A204.1 (cell line): ENCODE measurements at regions not wholly inside any gene's neighbourhood (a gene's known extent, or its start where the extent isn't known, plus 50 kb on each side); places are given as distances from the start of the nearest gene placed in this dataset.
"Not testable (repeated sequence)": the region's sequence is repeated elsewhere in the genome, so short reads cannot be mapped to it uniquely, and the experiment has no call there.

ENCODE experiments used
- FAIRE-seq: peaks from 2 replicates; lab custom pipeline; 2012; peaks lifted over from hg19 to GRCh38; lab: Jason Lieb, UNC

DNA sequence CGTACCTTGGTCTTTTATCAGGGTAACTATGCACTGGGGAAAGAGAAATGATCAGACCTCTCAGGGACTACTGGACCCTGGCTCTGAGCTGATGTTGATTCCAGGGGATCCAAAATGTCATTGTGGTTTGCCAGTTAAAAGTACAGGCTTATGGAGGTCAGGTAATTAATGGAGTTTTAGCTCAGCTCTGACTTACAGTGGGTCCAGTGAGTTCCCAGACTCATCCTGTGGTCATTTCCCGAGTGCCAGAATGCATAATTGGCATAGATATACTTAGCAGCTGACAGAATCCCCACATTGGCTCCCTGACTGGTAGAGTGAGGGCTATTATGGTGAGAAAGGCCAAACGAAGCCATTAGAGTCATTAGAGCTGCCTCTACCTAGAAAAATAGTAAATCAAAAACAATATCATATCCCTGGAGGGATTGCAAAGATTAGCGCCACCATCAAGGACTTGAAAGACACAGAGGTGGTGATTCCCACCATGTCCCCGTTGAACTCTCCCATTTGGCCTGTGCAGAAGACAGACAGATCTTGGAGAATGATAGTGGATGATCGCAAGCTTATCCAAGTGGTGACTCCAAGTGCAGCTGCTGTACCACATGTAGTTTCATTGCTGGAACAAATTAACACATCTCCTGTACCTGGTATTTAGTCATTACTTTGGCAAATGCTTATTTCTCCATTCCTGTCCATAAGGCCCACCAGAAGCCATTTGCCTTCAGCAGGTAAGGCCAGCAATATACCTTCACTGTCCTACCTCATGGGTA is 152.4 kb downstream of the THBS2 start:
- no peak for FAIRE-seq

DNA sequence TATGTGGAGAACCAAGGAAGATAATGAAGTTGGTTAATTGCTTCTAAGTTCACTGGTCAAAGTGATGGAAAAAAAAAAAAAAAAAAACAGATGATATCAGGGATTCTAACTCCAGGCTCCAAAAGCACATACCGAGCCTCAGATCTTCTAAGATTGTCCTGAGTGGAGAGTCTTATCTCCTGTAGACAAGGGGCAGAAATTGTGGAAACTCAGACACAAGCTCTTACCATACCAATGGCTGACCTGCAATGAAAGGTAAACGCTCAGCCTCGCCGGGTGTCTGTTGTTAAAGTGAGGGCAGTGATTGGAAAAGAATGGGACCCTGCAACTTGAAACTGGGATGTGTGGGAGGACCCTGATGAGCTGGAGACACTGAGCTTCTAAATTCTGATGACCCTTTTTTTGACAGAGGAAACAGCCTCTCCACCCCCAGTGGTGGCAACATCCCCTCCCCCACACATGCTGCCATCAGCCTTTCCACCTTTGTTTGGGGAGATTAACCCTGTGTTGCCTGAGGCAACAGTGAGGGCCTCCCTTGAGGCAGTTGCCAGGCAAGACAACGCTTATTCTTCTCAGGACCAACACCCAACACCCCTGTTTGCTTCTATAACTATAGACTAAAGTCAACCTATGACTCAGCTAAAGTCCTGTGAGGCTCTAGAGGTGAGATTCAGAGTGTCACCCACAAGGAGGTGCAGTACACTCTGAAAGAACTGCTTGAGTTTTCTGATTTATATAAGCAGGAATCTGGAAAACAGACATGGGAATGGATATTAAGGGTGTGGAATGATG is 154.0 kb downstream of the THBS2 start:
- no peak for FAIRE-seq

DNA sequence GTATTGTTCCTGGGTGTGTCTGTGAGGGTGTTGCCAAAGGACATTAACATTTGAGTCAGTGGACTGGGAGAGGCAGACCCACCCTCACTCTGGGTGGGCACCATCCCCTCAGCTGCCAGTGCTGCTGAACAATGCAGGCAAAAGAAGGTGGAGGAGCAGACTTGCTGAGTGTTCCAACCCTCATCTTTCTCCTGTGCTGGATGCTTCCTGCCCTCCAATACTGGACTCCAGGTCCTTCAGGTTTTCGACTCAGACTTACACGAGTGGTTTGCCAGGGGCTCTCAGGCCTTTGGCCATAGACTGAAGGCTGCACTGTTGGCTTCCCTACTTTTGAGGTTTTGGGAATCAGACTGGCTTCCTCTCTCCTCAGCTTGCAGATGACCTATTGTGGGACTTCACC is 155.0 kb downstream of the THBS2 start:
- FAIRE-seq: not testable (repeated sequence)

DNA sequence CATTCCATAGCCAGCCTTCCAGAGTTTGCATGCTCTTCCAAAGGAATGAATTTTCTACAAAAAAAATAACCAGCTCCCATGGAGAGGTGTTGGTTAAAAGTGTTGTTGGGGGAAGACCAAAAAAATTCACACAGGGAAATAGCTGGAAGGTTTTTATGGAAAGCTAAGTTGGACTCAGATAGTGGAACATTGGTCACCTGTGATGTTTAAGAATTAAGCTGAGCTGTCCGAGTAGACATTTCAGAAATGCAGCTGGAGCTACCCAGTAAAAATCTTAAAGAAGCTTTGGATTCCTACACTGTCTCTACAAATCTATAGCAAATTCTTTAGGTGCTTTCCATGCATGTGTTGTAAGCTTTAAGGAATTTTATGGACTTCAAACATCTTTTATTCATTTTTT is 155.5 kb downstream of the THBS2 start:
- no peak for FAIRE-seq

- FAIRE-seq: no peak
Observed at GRCh38 chr6:169097381-169097959, 156.2 kb downstream of the THBS2 start.

- no peak for FAIRE-seq
Observed at GRCh38 chr6:169096388-169096787, 157.3 kb downstream of the THBS2 start.

GRCh38 chr6:169095153-169095552 is 158.5 kb downstream of the THBS2 start:
- no peak for FAIRE-seq

DNA sequence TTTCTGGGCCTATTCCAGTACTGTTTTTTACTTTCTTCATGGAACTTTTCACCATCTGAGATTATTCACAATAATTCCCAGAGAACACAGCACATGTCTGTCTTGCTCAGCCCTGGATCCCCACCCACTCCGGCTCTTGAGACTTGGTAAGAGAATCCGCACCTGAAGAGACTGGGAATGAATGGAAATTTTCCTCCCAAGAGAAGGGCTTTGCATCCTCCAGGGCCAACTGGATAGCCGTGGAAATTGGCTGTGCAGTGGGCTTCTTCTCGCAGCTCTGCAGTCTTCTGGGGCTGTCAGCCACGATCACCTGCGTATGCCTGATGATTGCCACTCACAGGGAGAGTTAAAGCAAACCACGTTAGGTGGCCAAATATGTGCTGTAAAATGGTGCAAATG is 159.1 kb downstream of the THBS2 start:
- no peak for FAIRE-seq

- FAIRE-seq: no peak
Observed at GRCh38 chr6:169093770-169094551, 159.7 kb downstream of the THBS2 start.

DNA sequence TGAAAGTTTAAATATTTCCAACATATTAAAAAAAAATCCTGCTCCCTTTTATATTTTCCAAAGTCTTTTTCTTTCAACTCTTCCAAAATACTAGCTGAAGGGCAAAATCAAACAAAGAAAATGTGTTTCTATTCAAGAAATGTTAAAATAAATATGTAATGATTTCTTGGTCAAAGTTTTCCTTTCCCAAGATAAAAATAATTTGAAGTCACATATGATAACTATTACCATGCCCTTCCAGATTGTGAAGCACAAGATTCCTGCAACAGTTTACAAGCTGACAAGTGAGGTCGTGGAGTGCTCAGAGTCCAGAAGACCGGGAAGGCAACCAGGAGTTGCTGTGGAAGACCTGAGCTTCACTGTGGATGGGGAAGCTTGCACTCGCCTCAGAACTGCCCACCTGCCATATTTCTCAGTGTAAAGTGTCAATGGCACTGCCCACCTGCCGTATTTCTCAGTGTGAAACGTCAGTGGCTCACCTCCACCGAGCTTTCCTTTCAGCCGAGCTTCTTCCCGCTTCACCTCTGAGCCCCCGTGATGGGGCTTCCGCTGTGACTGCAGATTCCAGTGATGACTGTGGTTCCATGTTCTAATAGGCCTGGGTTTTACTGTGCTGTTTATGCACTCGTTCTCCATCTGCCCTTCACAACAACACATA is 160.5 kb downstream of the THBS2 start:
- no peak for FAIRE-seq

- no peak for FAIRE-seq
Observed at GRCh38 chr6:169092375-169092774, 161.3 kb downstream of the THBS2 start.

DNA sequence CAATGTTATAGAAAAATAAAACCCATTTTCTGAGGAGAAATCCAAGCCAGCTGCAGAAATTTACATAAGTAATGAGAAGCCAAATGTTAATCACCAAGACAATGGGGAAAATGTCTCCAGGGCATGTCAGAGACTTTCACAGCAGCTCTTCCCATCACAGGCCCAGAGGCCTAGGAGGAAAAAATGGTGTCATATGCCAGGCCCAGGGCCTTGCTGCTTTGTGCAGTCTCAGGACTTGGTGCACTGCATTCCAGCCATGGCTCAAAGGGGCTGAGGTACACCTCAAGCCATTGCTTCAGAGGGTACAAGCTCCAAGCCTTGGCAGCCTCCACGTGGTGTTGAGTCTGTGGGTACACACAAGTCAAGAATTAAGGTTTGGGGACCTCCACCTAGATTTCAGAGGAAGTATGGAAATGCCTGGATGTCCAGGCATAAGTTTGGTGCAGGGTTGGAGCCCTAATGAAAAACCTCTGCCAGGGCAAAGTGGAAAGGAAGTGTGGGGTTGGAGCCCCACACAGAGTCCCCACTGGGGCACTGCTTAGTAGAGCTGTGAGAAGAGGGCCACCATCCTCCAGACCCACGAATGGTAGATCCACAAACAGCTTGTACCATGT is 163.0 kb downstream of the THBS2 start:
- not testable (repeated sequence) for FAIRE-seq

- FAIRE-seq: no peak
Observed at GRCh38 chr6:169088762-169089161, 164.9 kb downstream of the THBS2 start.

- no peak for FAIRE-seq
Observed at GRCh38 chr6:169087443-169088041, 166.1 kb downstream of the THBS2 start.

DNA sequence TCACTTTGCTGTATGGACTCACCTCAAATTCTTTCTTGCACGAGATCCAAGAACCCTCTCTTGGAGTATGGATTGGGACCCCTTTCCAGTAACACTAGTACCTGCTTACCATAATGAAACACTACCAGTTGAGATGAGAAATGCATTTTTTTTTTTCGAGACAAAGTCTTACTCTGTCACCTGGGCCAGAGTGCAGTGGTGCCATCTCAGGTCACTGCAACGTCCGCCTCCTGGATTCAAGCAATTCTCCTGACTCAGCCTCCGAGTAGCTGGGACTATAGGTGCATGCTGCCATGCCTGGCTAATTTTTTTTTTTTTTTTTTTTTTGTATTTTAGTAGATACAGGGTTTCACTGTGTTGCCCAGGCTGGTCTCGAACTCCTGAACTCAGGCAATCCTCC is 167.0 kb downstream of the THBS2 start:
- not testable (repeated sequence) for FAIRE-seq

DNA sequence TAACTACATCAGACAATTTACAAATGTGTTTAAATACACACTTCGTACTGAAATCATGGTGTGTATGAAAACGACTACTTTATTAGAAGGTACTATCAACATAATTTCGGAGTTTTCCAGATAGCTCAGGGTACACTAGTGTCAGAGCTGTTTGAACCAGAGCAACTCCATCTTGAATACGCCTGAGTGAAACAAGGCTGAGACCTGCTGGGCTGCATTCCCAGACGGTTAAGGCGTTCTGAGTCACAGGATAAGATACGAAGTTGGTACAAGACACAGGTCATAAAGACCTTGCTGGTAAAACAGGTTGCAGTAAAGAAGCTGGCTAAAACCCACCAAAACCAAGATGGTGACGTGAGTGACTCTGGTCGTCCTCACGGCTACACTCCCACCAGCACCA is 167.6 kb downstream of the THBS2 start:
- FAIRE-seq: no peak

- FAIRE-seq: no peak
Observed at GRCh38 chr6:169085466-169085865, 168.2 kb downstream of the THBS2 start.

DNA sequence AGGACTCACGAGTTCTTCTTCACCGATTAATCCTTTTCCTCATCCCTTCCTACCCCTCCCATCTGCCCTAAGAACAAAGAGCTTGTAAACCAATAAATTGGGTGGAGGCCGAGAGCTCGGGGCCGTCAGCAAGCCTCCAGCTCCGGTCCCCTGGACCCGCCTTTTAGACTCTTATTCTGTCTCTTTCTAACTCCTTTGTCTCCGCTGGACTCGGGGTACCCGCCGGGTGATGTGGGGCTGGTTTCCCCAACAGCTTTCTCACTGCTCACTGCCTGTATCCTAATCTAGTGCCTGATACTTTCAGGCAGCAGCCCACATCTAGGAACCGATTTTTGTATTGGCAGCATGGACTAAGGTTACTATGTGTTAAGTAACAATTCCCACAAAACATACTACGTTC is 169.1 kb downstream of the THBS2 start:
- FAIRE-seq: not testable (repeated sequence)

- FAIRE-seq: no peak
Observed at GRCh38 chr6:169084067-169084466, 169.6 kb downstream of the THBS2 start.

- FAIRE-seq: no peak
Observed at GRCh38 chr6:169083508-169083874, 170.2 kb downstream of the THBS2 start.

- no peak for FAIRE-seq
Observed at GRCh38 chr6:169082817-169083507, 170.7 kb downstream of the THBS2 start.
